ENCODE measurements at regions not wholly inside any gene's neighbourhood (a gene's known extent, or its start where the extent isn't known, plus 50 kb on each side); places are given as distances from the start of the nearest gene placed in this dataset.

GRCh38 chr6:14364370-14364769 lies 246.8 kb downstream of the CD83 start:
- H3K9me3 ChIP-seq (ENCODE audit: control insufficient read depth in 2 of 3, low read length in 3 of 3): no peaks in the 10 kb centered on the region
- Mint-ChIP-seq H3K27ac (no peak overlapping the region), H3K4me1 (no peaks in the 10 kb centered on the region), H3K9me3 (no peaks in the 10 kb centered on the region), H3K4me3 (no peak overlapping the region), H3K27me3 (no peaks in the 10 kb centered on the region), H3K36me3 (no peaks in the 10 kb centered on the region)
- no peak overlapping the region for H3K27ac ChIP-seq (ENCODE audit: low read depth, low read length)
- DNase-seq (no peak), ATAC-seq (no peak)
- no peaks in the 10 kb centered on the region for H3K36me3 ChIP-seq (ENCODE audit: control insufficient read depth in 2 of 3, insufficient read depth in 3 of 3, low read length in 3 of 3)
- no peak overlapping the region for H3K4me3 ChIP-seq (ENCODE audit: low read length)
- intact Hi-C loops (cut with micrococcal nuclease): no loop called here
- H3K4me1 ChIP-seq (ENCODE audit: control insufficient read depth in 2 of 2, insufficient read depth in 2 of 2, low read length in 2 of 2): no peaks in the 10 kb centered on the region
- ChIA-PET POLR2A (no interaction called here), CTCF (no interaction called here)
- H3K27me3 ChIP-seq (ENCODE audit: control insufficient read depth in 2 of 2, insufficient read depth in 2 of 2, low read length in 2 of 2): no peaks in the 10 kb centered on the region

DNA sequence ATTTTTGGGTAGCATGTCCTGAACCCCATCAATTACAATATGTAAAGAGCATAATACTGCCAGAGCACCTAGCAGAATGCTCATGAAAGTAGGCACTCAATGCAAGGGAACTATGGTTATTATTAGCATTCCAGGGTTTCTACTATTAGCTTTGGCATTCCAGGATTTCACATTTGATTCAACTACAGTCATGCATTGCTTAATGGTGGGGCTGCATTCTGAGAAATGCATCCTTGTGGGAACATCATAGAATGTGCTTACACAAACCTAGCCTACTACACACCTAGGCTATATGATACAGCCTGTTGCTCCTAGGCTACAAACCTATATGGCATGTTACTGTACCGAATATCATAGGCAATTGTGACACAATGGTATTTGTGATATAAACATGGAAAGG lies 247.8 kb downstream of the CD83 start:
- CTCF ChIA-PET: no interaction called here
- H3K4me3 ChIP-seq (ENCODE audit: low read length): no peak overlapping the region
- DNase-seq (no peak), ATAC-seq (no peak)
- Mint-ChIP-seq H3K4me3 (no peak overlapping the region), H3K4me1 (no peaks in the 10 kb centered on the region), H3K36me3 (no peaks in the 10 kb centered on the region), H3K27ac (no peak overlapping the region), H3K9me3 (no peaks in the 10 kb centered on the region), H3K27me3 (no peaks in the 10 kb centered on the region)
- no peaks in the 10 kb centered on the region for H3K4me1 ChIP-seq (ENCODE audit: control insufficient read depth in 2 of 2, insufficient read depth in 2 of 2, low read length in 2 of 2)
- intact Hi-C loops (cut with micrococcal nuclease): no loop called here
- no peaks in the 10 kb centered on the region for H3K9me3 ChIP-seq (ENCODE audit: control insufficient read depth in 2 of 3, low read length in 3 of 3)
- H3K27me3 ChIP-seq (ENCODE audit: control insufficient read depth in 2 of 2, insufficient read depth in 2 of 2, low read length in 2 of 2): no peaks in the 10 kb centered on the region
- POLR2A ChIA-PET: no interaction called here
- no peaks in the 10 kb centered on the region for H3K36me3 ChIP-seq (ENCODE audit: control insufficient read depth in 2 of 3, insufficient read depth in 3 of 3, low read length in 3 of 3)
- H3K27ac ChIP-seq (ENCODE audit: low read depth, low read length): no peak overlapping the region

DNA sequence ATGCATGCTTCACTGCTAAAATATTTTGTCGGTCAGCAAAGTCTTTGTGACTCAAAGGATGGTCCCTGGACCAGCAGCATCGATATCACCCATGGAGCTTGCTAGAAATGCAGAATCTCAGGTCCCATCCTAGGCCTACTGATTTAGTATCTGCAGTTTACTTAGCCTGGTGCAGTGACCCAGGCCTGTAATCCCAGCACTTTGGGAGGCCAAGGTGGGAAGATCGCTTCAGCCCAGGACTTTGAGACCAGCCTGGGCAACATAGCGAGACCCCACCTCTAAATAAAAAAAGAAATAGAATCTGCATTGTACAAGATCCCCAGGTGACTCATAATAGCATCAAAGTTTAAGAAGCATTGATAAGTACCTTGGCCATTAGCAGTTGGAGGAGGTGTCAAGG lies 248.7 kb downstream of the CD83 start:
- Histone ChIP-seq H3K36me3 (ENCODE audit: control insufficient read depth in 2 of 3, insufficient read depth in 3 of 3, low read length in 3 of 3) (no peaks in the 10 kb centered on the region), H3K4me1 (ENCODE audit: control insufficient read depth in 2 of 2, insufficient read depth in 2 of 2, low read length in 2 of 2) (no peaks in the 10 kb centered on the region), H3K9me3 (ENCODE audit: control insufficient read depth in 2 of 3, low read length in 3 of 3) (no peaks in the 10 kb centered on the region), H3K27ac (ENCODE audit: low read depth, low read length) (no peak overlapping the region), H3K27me3 (ENCODE audit: control insufficient read depth in 2 of 2, insufficient read depth in 2 of 2, low read length in 2 of 2) (no peaks in the 10 kb centered on the region), H3K4me3 (ENCODE audit: low read length) (no peak overlapping the region)
- H3K4me3 Mint-ChIP-seq: no peak overlapping the region
- DNase-seq: no peak
- H3K36me3 Mint-ChIP-seq: no peaks in the 10 kb centered on the region
- no peak for ATAC-seq
- no peaks in the 10 kb centered on the region for H3K27me3 Mint-ChIP-seq
- intact Hi-C loops (cut with micrococcal nuclease): no loop called here
- H3K9me3 Mint-ChIP-seq: peaks cover 0 to 1% (median 0%) of the 10 kb centered on the region in 11 donors
- ChIA-PET POLR2A (no interaction called here), CTCF (no interaction called here)
- peaks cover 1 to 3% (median 2%) of the 10 kb centered on the region in 7 donors for H3K4me1 Mint-ChIP-seq
- H3K27ac Mint-ChIP-seq: no peak overlapping the region

DNA sequence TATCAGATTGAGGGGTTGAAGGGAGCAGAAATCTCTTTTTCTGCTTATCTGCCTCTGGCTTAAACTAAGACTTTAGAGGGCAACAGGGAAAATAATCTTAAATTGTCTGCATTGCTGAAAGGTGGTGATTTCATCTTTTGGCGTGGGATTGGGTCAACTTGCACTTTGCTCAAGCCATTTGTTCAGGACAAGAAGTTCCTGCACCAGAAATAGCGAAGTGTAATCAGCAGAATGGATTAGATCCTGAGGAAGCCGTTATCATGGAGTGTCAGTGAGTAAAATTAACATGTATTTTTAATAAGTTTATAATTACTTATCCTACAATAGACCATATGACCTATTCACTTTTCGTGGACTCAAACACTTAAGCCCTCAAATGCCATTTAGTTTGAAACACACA lies 249.3 kb downstream of the CD83 start:
- Mint-ChIP-seq H3K4me1 (peaks cover 5 to 8% (median 6%) of the 10 kb centered on the region in 7 donors), H3K4me3 (no peak overlapping the region), H3K9me3 (peaks cover 0 to 4% (median 0%) of the 10 kb centered on the region in 11 donors), H3K27ac (no peak overlapping the region), H3K36me3 (no peaks in the 10 kb centered on the region), H3K27me3 (no peaks in the 10 kb centered on the region)
- no peaks in the 10 kb centered on the region for H3K9me3 ChIP-seq (ENCODE audit: control insufficient read depth in 2 of 3, low read length in 3 of 3)
- intact Hi-C loops (cut with micrococcal nuclease): no loop called here
- DNase-seq (no peak), ATAC-seq (no peak)
- no peaks in the 10 kb centered on the region for H3K36me3 ChIP-seq (ENCODE audit: control insufficient read depth in 2 of 3, insufficient read depth in 3 of 3, low read length in 3 of 3)
- H3K27ac ChIP-seq (ENCODE audit: low read depth, low read length): no peak overlapping the region
- H3K27me3 ChIP-seq (ENCODE audit: control insufficient read depth in 2 of 2, insufficient read depth in 2 of 2, low read length in 2 of 2): no peaks in the 10 kb centered on the region
- no peaks in the 10 kb centered on the region for H3K4me1 ChIP-seq (ENCODE audit: control insufficient read depth in 2 of 2, insufficient read depth in 2 of 2, low read length in 2 of 2)
- CTCF ChIA-PET: no interaction called here
- H3K4me3 ChIP-seq (ENCODE audit: low read length): no peak overlapping the region
- POLR2A ChIA-PET: no interaction called here

GRCh38 chr6:14367296-14367695 lies 249.7 kb downstream of the CD83 start:
- Mint-ChIP-seq H3K4me1 (peaks cover 5 to 11% (median 7%) of the 10 kb centered on the region in 7 donors), H3K27me3 (no peaks in the 10 kb centered on the region), H3K36me3 (no peaks in the 10 kb centered on the region), H3K27ac (no peak overlapping the region), H3K4me3 (no peak overlapping the region), H3K9me3 (peaks cover 0 to 4% (median 0%) of the 10 kb centered on the region in 11 donors)
- ATAC-seq: no peak
- Histone ChIP-seq H3K4me3 (ENCODE audit: low read length) (no peak overlapping the region), H3K36me3 (ENCODE audit: control insufficient read depth in 2 of 3, insufficient read depth in 3 of 3, low read length in 3 of 3) (no peaks in the 10 kb centered on the region), H3K27ac (ENCODE audit: low read depth, low read length) (no peak overlapping the region), H3K27me3 (ENCODE audit: control insufficient read depth in 2 of 2, insufficient read depth in 2 of 2, low read length in 2 of 2) (no peaks in the 10 kb centered on the region), H3K4me1 (ENCODE audit: control insufficient read depth in 2 of 2, insufficient read depth in 2 of 2, low read length in 2 of 2) (no peaks in the 10 kb centered on the region), H3K9me3 (ENCODE audit: control insufficient read depth in 2 of 3, low read length in 3 of 3) (no peaks in the 10 kb centered on the region)
- CTCF ChIA-PET: no interaction called here
- no peak for DNase-seq
- POLR2A ChIA-PET: no interaction called here
- intact Hi-C loops (cut with micrococcal nuclease): no loop called here

DNA sequence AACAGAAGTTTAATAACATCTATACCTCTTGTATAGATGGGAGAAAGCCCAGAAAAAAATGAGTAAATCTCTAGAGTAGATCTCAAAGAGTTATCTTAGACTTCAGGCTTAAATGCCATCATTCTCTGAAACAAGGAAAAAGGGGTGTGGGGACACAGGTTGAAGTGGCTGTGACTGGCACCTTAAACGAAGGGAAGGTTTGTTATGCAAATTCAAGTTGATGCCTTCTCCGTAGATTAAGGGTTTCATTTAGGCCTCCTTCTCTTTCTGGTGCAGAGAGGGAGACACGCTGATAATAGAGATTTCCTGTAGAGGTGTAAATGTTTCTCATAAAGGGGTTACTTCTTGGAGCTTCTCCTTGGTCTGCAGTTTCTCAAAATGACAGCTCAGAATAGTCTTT lies 252.1 kb downstream of the CD83 start:
- no peaks in the 10 kb centered on the region for H3K36me3 Mint-ChIP-seq
- ChIA-PET POLR2A (no interaction called here), CTCF (no interaction called here)
- no peak overlapping the region for H3K4me3 Mint-ChIP-seq
- H3K27ac Mint-ChIP-seq: no peak overlapping the region
- Histone ChIP-seq H3K36me3 (ENCODE audit: control insufficient read depth in 2 of 3, insufficient read depth in 3 of 3, low read length in 3 of 3) (no peaks in the 10 kb centered on the region), H3K27ac (ENCODE audit: low read depth, low read length) (no peak overlapping the region), H3K9me3 (ENCODE audit: control insufficient read depth in 2 of 3, low read length in 3 of 3) (no peaks in the 10 kb centered on the region), H3K4me3 (ENCODE audit: low read length) (no peak overlapping the region), H3K4me1 (ENCODE audit: control insufficient read depth in 2 of 2, insufficient read depth in 2 of 2, low read length in 2 of 2) (no peaks in the 10 kb centered on the region), H3K27me3 (ENCODE audit: control insufficient read depth in 2 of 2, insufficient read depth in 2 of 2, low read length in 2 of 2) (no peaks in the 10 kb centered on the region)
- intact Hi-C loops (cut with micrococcal nuclease): no loop called here
- no peak for DNase-seq
- peaks cover 6 to 15% (median 7%) of the 10 kb centered on the region in 7 donors for H3K4me1 Mint-ChIP-seq
- H3K9me3 Mint-ChIP-seq: peaks cover 0 to 4% (median 0%) of the 10 kb centered on the region in 11 donors
- no peak for ATAC-seq
- H3K27me3 Mint-ChIP-seq: no peaks in the 10 kb centered on the region

GRCh38 chr6:14371530-14371929 lies 254.0 kb downstream of the CD83 start:
- Mint-ChIP-seq H3K36me3 (no peaks in the 10 kb centered on the region), H3K9me3 (peaks cover 0 to 4% (median 0%) of the 10 kb centered on the region in 11 donors), H3K4me3 (peak overlapping the region in 6 of 10 donors; percentile 1 to 74 (median 15)), H3K27ac (no peak overlapping the region), H3K27me3 (peaks cover 0 to 4% (median 0%) of the 10 kb centered on the region in 5 donors), H3K4me1 (peaks cover 6 to 19% (median 13%) of the 10 kb centered on the region in 7 donors)
- no peaks in the 10 kb centered on the region for H3K4me1 ChIP-seq (ENCODE audit: control insufficient read depth in 2 of 2, insufficient read depth in 2 of 2, low read length in 2 of 2)
- DNase-seq: no peak
- intact Hi-C loops (cut with micrococcal nuclease): no loop called here
- ChIA-PET CTCF (no interaction called here), POLR2A (no interaction called here)
- H3K4me3 ChIP-seq (ENCODE audit: low read length): no peak overlapping the region
- no peaks in the 10 kb centered on the region for H3K36me3 ChIP-seq (ENCODE audit: control insufficient read depth in 2 of 3, insufficient read depth in 3 of 3, low read length in 3 of 3)
- peak; percentile 37 for ATAC-seq
- no peaks in the 10 kb centered on the region for H3K27me3 ChIP-seq (ENCODE audit: control insufficient read depth in 2 of 2, insufficient read depth in 2 of 2, low read length in 2 of 2)
- H3K27ac ChIP-seq (ENCODE audit: low read depth, low read length): no peak overlapping the region
- no peaks in the 10 kb centered on the region for H3K9me3 ChIP-seq (ENCODE audit: control insufficient read depth in 2 of 3, low read length in 3 of 3)

Measured in naive thymus-derived CD4-positive, alpha-beta T cell (primary cell).